SKM-1 (cell line): ENCODE measurements at regions not wholly inside any gene's neighbourhood (a gene's known extent, or its start where the extent isn't known, plus 50 kb on each side); places are given as distances from the start of the nearest gene placed in this dataset.

Experiments used
- DNase-seq: peaks from one replicate; lab custom pipeline; 2025; ENCODE audit not compliant: unreplicated experiment; lab: John Stamatoyannopoulos, UW

- DNase-seq: no peak
These were observed 388.9 kb upstream of the JARID2 start for GRCh38 chr6:14857001-14857400.

- DNase-seq: no peak
These were observed 388.4 kb upstream of the JARID2 start for GRCh38 chr6:14857501-14857900.

DNA sequence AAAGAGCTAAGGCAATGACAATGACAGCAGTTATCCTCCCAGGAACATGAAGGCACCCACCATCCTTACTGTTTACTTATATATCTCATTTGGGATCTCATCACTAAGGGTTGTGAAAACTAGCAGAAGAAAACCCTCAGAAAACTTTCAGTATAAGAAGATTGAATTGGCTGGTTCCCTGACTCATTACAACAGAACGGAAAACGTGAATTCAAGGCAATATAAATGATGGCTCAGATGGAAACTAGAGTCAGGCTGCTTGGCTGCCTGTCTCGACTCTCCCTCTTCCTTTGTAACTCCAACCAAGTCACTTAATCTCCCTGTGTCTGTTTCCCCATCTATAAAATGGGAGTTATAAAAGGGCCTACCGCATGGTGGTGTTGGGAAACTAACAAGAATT lies 387.1 kb upstream of the JARID2 start:
- DNase-seq: no peak

GRCh38 chr6:14860774-14861173 lies 385.1 kb upstream of the JARID2 start:
- no peak for DNase-seq

GRCh38 chr6:14861491-14861943 lies 384.4 kb upstream of the JARID2 start:
- DNase-seq: no peak

DNA sequence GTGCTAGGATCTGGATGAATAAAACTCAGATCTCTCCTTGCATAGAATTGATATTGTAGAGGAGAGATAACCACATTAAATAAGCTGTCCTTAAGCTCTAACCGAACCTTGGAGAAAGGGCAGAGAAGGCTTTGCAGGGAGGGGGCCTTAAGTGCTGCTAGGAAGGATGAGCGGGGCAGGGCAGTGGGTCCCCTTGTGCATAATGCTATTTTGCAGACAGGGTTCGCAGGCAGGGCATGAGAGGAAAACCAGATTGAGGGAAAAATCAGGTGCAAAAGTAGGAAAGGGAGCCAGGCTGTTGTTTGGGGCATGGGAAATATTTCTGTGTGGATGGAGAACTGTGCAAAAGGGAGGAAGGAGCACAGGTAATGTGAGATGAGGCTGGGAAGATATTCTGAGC lies 383.0 kb upstream of the JARID2 start:
- DNase-seq: no peak

- DNase-seq: no peak
These were observed 381.7 kb upstream of the JARID2 start for GRCh38 chr6:14863902-14864850.

- DNase-seq: peak; percentile 78
These were observed 380.3 kb upstream of the JARID2 start for GRCh38 chr6:14865531-14866100.

DNA sequence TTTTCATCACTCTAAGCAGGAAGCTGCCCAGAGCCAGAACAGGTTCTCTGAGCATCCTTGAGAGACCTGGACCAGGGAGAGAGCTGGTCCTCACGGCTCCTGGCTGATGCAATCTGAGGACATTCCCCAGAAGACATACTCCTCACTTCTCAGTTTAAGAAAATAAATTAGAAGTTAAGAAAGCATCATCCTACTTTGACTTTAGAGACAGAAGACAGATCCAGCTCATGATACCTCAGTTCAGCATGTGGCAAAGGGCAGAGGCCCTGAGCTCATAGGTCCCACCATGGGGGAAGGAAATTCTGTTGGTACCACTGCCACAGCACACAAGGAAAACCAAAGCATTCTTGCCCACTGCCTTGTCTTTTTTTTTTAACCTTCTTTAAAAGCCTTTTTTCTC lies 378.1 kb upstream of the JARID2 start:
- DNase-seq: no peak

DNA sequence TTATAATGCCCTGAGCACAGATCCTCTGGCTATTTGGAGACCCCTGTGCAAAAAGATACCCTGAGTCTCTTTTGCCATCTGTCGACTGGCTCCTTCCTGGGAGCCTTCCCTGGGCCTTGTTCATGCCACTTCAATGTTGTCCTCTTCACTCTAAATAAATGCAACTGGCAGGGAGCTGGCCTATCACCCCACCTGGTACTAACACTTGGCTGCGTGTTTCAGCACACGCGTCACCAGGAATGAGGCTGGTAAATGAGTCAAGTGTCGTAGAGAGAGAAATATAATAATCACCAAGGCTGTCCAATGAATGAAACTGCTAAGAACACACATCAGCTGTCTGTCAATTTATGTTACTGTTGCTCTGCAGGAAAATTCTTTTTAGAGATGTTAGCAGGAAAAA lies 374.6 kb upstream of the JARID2 start:
- no peak for DNase-seq

GRCh38 chr6:14873101-14873500 lies 372.8 kb upstream of the JARID2 start:
- no peak for DNase-seq

GRCh38 chr6:14873781-14874441 lies 372.0 kb upstream of the JARID2 start:
- DNase-seq: no peak

DNA sequence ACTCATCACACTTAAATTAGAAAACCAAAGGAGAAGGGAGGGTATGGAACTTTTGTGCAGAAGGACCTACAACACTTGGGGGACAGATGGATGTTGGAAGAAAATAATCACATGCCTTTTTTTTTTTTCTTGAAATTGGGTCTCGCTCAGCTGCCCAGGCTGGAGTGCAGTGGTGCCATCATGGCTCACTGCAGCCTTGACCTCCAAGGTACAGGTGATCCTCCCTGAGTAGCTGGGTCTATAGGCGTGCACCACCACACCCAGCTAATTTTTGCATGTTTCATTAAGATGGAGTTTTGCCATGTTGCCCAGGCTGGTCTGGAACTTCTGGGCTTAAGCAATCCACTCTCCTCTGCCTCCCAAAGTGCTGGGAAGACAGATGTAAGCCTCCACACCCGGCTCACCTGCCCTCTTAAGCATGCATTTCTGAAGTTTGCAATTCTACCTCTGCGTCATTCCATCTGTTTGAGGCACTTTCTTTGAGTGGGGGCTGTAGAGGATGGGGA lies 370.8 kb upstream of the JARID2 start:
- DNase-seq: no peak

DNA sequence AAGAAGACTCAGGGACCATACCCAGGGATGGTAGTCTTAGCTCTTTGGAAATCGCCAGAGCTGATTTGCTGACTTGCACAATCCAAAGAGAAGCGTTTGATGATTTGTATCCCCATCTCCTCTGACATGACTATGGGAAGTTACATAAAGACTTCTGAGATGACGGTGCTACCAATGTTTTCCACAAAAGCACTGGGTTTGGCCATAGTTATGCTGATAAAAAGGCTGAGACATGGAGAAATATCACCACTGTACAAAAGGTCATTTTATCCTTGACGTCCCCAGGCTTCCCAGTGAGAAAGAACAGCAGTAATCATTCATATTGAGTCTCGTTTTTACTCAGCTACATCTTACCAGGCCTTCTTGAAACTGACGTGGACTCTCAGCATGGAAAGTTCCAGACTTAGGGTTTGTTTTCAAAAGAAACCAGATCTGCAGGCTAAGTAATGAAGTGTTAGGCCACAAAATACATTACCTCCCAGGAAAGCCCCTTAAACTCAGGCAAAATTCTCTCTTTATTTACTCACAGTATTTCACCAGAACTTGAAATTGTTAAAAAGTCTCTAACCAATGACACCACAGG lies 370.3 kb upstream of the JARID2 start:
- no peak for DNase-seq

DNA sequence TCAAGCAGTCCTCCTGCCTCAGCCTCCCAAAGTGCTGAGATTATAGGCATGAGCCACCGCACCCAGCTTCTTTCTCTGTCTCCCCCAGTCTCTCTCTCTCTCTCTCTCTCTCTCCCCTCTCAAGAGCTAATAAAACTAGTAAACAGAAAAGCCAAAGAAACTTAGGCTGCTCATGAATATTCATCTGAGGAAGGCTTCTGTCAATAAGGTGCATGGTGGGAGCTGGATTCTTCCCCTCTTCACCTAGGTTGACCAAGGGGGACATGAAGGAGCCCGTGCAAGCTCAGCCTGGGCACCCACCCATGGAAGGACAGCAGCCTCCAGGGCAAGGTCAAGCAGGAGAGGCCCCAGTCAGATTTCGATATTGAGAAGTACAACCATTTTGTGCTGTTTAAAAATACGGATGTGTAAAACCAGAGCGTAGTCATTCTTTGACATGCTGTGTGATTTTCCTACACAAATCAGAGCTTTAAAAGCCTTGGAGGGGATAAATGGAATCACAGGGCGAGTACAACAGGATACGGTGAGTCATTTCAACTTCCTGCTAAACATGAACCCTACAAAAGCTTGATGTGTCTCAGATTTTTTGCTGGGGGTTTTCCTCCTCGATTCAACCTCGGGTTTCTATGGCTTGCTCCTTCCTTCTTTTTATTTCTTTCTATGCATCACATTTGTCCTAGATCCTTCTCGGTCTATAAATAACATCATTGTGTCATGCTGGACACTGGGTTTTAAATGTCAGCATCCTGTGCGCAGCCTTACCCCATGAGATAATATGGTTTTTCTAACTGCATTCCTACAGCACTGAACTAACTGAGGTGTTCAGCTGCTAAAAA lies 368.9 kb upstream of the JARID2 start:
- DNase-seq: no peak

- DNase-seq: no peak
These were observed 368.1 kb upstream of the JARID2 start for GRCh38 chr6:14877758-14878157.

DNA sequence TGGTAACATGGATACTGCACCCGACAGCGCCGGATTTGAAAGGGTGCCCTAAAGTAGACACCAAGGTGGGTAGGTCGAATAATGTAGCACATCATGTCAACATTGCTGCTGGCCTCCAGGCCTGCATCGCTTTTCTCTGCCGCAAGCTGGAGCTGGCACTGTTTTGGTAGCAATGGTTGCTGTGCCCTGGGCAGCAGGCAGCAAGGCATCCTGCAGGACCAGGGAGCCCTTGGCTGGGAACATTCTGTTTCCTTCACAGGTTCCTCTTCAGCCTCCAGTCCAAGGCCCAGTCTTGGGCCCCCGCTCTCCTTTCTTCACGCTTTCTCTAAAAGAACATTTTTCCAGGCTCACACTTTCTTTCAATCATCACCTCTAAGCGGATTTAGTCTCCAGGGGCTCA lies 365.8 kb upstream of the JARID2 start:
- no peak for DNase-seq

GRCh38 chr6:14880677-14881076 lies 365.2 kb upstream of the JARID2 start:
- no peak for DNase-seq

- no peak for DNase-seq
These were observed 364.5 kb upstream of the JARID2 start for GRCh38 chr6:14881398-14881797.

DNA sequence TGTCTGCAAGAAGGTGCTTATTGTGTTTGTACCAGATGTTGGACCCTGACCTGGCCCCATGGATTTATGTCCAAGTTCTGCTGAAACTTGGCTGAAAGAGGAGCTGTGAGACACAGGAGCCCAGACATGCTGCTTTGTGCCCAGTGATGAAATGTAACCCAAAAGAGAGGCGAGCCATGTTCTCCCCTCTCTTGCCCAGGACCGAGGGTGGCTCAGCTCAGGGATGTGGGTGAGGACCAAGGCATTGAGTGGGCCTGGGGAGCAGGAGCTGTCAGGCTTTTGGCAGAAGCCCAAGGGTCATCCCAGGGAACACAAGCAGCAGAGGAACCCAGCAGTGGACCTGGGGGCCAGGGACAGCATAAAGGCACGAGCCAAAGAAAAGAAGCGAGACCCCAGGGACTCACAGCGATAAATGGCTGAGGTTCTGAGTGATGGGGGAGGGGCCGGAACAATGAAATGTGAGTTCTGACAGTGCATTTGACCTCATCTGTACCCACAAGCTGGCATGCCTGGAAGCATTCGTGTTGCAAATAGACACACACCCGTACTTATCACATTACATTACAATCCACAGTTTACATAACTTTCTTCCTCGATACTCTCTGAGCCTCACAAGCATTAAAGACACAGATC lies 363.4 kb upstream of the JARID2 start:
- no peak for DNase-seq
